ENCODE measurements at regions not wholly inside any gene's neighbourhood (a gene's known extent, or its start where the extent isn't known, plus 50 kb on each side); places are given as distances from the start of the nearest gene placed in this dataset.

GRCh38 chr6:165769884-165770283 is 106.8 kb upstream of the PDE10A start:
- ChIA-PET POLR2A (ENCODE audit: low non-redundant PET) (no interaction called here), CTCF (no interaction called here)
- Histone ChIP-seq H3K27ac (ENCODE audit: low read depth, low read length, poor library complexity, severe bottlenecking) (no peak overlapping the region), H3K36me3 (ENCODE audit: insufficient read depth, low read length, poor library complexity, severe bottlenecking) (no peaks in the 10 kb centered on the region), H3K4me3 (ENCODE audit: low read depth, low read length, poor library complexity, severe bottlenecking) (no peak overlapping the region), H3K4me1 (ENCODE audit: insufficient read depth, low read length, poor library complexity, severe bottlenecking) (no peaks in the 10 kb centered on the region), H3K27me3 (replicated peaks; ENCODE audit: insufficient read depth, low read depth, low read length, poor library complexity) (peaks cover 47% of the 10 kb centered on the region), H3K9me3 (ENCODE audit: low read depth, low read length, poor library complexity, severe bottlenecking) (no peaks in the 10 kb centered on the region)
- DNase-seq (ENCODE audit: low spot score) = no peak
- no TSS peak for BruUV-seq (replicated peaks)
- intact Hi-C loops (cut with micrococcal nuclease; ENCODE audit: unreplicated experiment) = no loop called here
- TF ChIP-seq CTCF (conservative IDR thresholded peaks at IDR 0.05; ENCODE audit: low read depth, low read length) = no peak
- no peak for TF ChIP-seq EZH2 (IDR thresholded peaks at IDR 0.05; ENCODE audit: borderline replicate concordance, low read depth, low read length, poor library complexity, severe bottlenecking)

DNA sequence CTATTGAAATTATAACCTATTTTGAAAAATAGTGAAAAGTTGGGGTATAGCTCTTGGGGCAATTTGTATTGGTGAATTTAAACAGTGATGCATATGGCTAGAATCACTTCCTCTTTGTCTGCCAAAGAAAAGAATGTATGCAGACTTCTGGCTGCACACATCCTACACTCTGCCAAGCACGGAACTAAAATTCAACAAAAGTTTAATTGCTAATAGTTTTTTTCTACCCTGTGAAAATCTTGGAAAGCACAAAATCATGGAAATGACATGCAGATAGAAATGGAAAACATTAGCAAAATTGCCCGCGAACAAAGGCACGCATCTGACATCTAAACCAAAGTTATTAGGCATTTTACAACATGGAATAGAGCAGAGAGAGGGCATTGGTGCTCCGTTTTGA is 106.4 kb upstream of the PDE10A start:
- Histone ChIP-seq H3K27ac (ENCODE audit: low read depth, low read length, poor library complexity, severe bottlenecking) (no peak overlapping the region), H3K9me3 (ENCODE audit: low read depth, low read length, poor library complexity, severe bottlenecking) (no peaks in the 10 kb centered on the region), H3K4me1 (ENCODE audit: insufficient read depth, low read length, poor library complexity, severe bottlenecking) (no peaks in the 10 kb centered on the region), H3K36me3 (ENCODE audit: insufficient read depth, low read length, poor library complexity, severe bottlenecking) (no peaks in the 10 kb centered on the region), H3K27me3 (replicated peaks; ENCODE audit: insufficient read depth, low read depth, low read length, poor library complexity) (peaks cover 44% of the 10 kb centered on the region), H3K4me3 (ENCODE audit: low read depth, low read length, poor library complexity, severe bottlenecking) (no peak overlapping the region)
- TF ChIP-seq EZH2 (IDR thresholded peaks at IDR 0.05; ENCODE audit: borderline replicate concordance, low read depth, low read length, poor library complexity, severe bottlenecking) (no peak), CTCF (conservative IDR thresholded peaks at IDR 0.05; ENCODE audit: low read depth, low read length) (no peak)
- ChIA-PET CTCF (no interaction called here), POLR2A (ENCODE audit: low non-redundant PET) (no interaction called here)
- no TSS peak for BruUV-seq (replicated peaks)
- intact Hi-C loops (cut with micrococcal nuclease; ENCODE audit: unreplicated experiment) = no loop called here
- no peak for DNase-seq (ENCODE audit: low spot score)

GRCh38 chr6:165768961-165769360 is 105.9 kb upstream of the PDE10A start:
- intact Hi-C loops (cut with micrococcal nuclease; ENCODE audit: unreplicated experiment) = no loop called here
- Histone ChIP-seq H3K9me3 (ENCODE audit: low read depth, low read length, poor library complexity, severe bottlenecking) (no peaks in the 10 kb centered on the region), H3K4me1 (ENCODE audit: insufficient read depth, low read length, poor library complexity, severe bottlenecking) (no peaks in the 10 kb centered on the region), H3K36me3 (ENCODE audit: insufficient read depth, low read length, poor library complexity, severe bottlenecking) (no peaks in the 10 kb centered on the region), H3K27me3 (replicated peaks; ENCODE audit: insufficient read depth, low read depth, low read length, poor library complexity) (peaks cover 41% of the 10 kb centered on the region), H3K4me3 (ENCODE audit: low read depth, low read length, poor library complexity, severe bottlenecking) (no peak overlapping the region), H3K27ac (ENCODE audit: low read depth, low read length, poor library complexity, severe bottlenecking) (no peak overlapping the region)
- no peak for DNase-seq (ENCODE audit: low spot score)
- no peak for TF ChIP-seq EZH2 (IDR thresholded peaks at IDR 0.05; ENCODE audit: borderline replicate concordance, low read depth, low read length, poor library complexity, severe bottlenecking)
- no peak for TF ChIP-seq CTCF (conservative IDR thresholded peaks at IDR 0.05; ENCODE audit: low read depth, low read length)
- POLR2A ChIA-PET (ENCODE audit: low non-redundant PET) = no interaction called here
- CTCF ChIA-PET = no interaction called here
- BruUV-seq (replicated peaks) = no TSS peak

Measured in A673 (cell line).